ENCODE measurements at regions not wholly inside any gene's neighbourhood (a gene's known extent, or its start where the extent isn't known, plus 50 kb on each side); places are given as distances from the start of the nearest gene placed in this dataset.
A peak's percentile ranks its signal among the peaks of the same experiment; 100 is the strongest.

- DNase-seq (ENCODE audit: low spot score): no peak
These were observed 96.5 kb upstream of the VASH1 start for GRCh38 chr14:76664790-76665189.

- no peak for DNase-seq (ENCODE audit: low spot score)
These were observed 94.5 kb upstream of the VASH1 start for GRCh38 chr14:76666746-76667145.

GRCh38 chr14:76669770-76670169 lies 91.5 kb upstream of the VASH1 start:
- no peak for DNase-seq (ENCODE audit: low spot score)

- DNase-seq (ENCODE audit: low spot score): no peak
These were observed 89.1 kb upstream of the VASH1 start for GRCh38 chr14:76672123-76672522.

- no peak for DNase-seq (ENCODE audit: low spot score)
These were observed 88.0 kb upstream of the VASH1 start for GRCh38 chr14:76673261-76673660.

GRCh38 chr14:76675046-76675445 lies 86.2 kb upstream of the VASH1 start:
- DNase-seq (ENCODE audit: low spot score): no peak

- DNase-seq (ENCODE audit: low spot score): peak; percentile 73
These were observed 84.7 kb upstream of the VASH1 start for GRCh38 chr14:76676539-76676938.

- DNase-seq (ENCODE audit: low spot score): peak; percentile 15
These were observed 83.6 kb upstream of the VASH1 start for GRCh38 chr14:76677534-76678145.

GRCh38 chr14:76678244-76678800 lies 82.9 kb upstream of the VASH1 start:
- DNase-seq (ENCODE audit: low spot score): no peak

GRCh38 chr14:76682367-76682766 lies 78.9 kb upstream of the VASH1 start:
- DNase-seq (ENCODE audit: low spot score): no peak

GRCh38 chr14:76686646-76687045 lies 74.6 kb upstream of the VASH1 start:
- no peak for DNase-seq (ENCODE audit: low spot score)

GRCh38 chr14:76687611-76688382 lies 73.5 kb upstream of the VASH1 start:
- DNase-seq (ENCODE audit: low spot score): no peak

GRCh38 chr14:76688383-76688671 lies 72.9 kb upstream of the VASH1 start:
- DNase-seq (ENCODE audit: low spot score): no peak

- no peak for DNase-seq (ENCODE audit: low spot score)
These were observed 70.7 kb upstream of the VASH1 start for GRCh38 chr14:76690502-76691105.

GRCh38 chr14:76694106-76694505 lies 67.2 kb upstream of the VASH1 start:
- no peak for DNase-seq (ENCODE audit: low spot score)

GRCh38 chr14:76695263-76695920 lies 65.9 kb upstream of the VASH1 start:
- no peak for DNase-seq (ENCODE audit: low spot score)

- no peak for DNase-seq (ENCODE audit: low spot score)
These were observed 64.9 kb upstream of the VASH1 start for GRCh38 chr14:76696361-76696760.

- no peak for DNase-seq (ENCODE audit: low spot score)
These were observed 64.5 kb upstream of the VASH1 start for GRCh38 chr14:76696791-76697190.

GRCh38 chr14:76697246-76697905 lies 63.9 kb upstream of the VASH1 start:
- no peak for DNase-seq (ENCODE audit: low spot score)

GRCh38 chr14:76698191-76698590 lies 63.1 kb upstream of the VASH1 start:
- DNase-seq (ENCODE audit: low spot score): no peak

GRCh38 chr14:76698631-76699030 lies 62.6 kb upstream of the VASH1 start:
- DNase-seq (ENCODE audit: low spot score): no peak

Data from putamen (tissue), 1 donor.